ENCODE measurements at regions not wholly inside any gene's neighbourhood (a gene's known extent, or its start where the extent isn't known, plus 50 kb on each side); places are given as distances from the start of the nearest gene placed in this dataset.

- dilution Hi-C loops (cut with MboI; ENCODE audit: extremely low pct_ligation_motif_present, low sequenced_read_pairs), result no loop called here
- H3K9me3 ChIP-seq (ENCODE audit: control insufficient read depth, low read depth, low read length), result no peaks in the 10 kb centered on the region
- no peak for DNase-seq (ENCODE audit: low read depth, low spot score)
- FAIRE-seq, result no peak
- H3K9ac ChIP-seq (ENCODE audit: control insufficient read depth, extremely low read depth, insufficient read depth, low read length), result no peak overlapping the region
- TF ChIP-seq EZH2 (IDR thresholded peaks at IDR 0.05; ENCODE audit: low read length) (no peak), CTCF (optimal IDR thresholded peaks at IDR 0.05 in 1 of 3, IDR thresholded peaks at IDR 0.05 in 1 of 3, conservative IDR thresholded peaks at IDR 0.05 in 1 of 3; ENCODE audit: extremely low read depth in 1 of 3, insufficient read depth in 2 of 3, low read length in 3 of 3) (no peak)
- no peaks in the 10 kb centered on the region for H3K36me3 ChIP-seq (ENCODE audit: control insufficient read depth in 2 of 2, extremely low read depth in 1 of 2, insufficient read depth in 2 of 2, low read length in 2 of 2)
- H3K79me2 ChIP-seq (ENCODE audit: control insufficient read depth, insufficient read depth, low read length), result no peaks in the 10 kb centered on the region
- no peaks in the 10 kb centered on the region for H3K4me1 ChIP-seq (ENCODE audit: control insufficient read depth, extremely low read depth, insufficient read depth, low read length)
- H3K27me3 ChIP-seq (ENCODE audit: control insufficient read depth, extremely low read depth, insufficient read depth, low read length), result no peaks in the 10 kb centered on the region
- no peak overlapping the region for H3K4me3 ChIP-seq (ENCODE audit: control insufficient read depth in 2 of 3, extremely low read depth in 1 of 3, insufficient read depth in 2 of 3, low read depth in 1 of 3, low read length in 3 of 3)
- H3K27ac ChIP-seq (ENCODE audit: control insufficient read depth, insufficient read depth, low read length), result no peak overlapping the region
- no peaks in the 10 kb centered on the region for H3K9me1 ChIP-seq (ENCODE audit: control insufficient read depth, extremely low read depth, insufficient read depth, low read length)
- no peak overlapping the region for H2AFZ ChIP-seq (ENCODE audit: control insufficient read depth, low read length)
- no peak overlapping the region for H3K4me2 ChIP-seq (ENCODE audit: control insufficient read depth, extremely low read depth, insufficient read depth, low read depth, low read length)
- H4K20me1 ChIP-seq (ENCODE audit: control insufficient read depth, extremely low read depth, insufficient read depth, low read length), result no peaks in the 10 kb centered on the region
These were observed 123.0 kb upstream of the AKIRIN2 start for GRCh38 chr6:87824958-87825491.

GRCh38 chr6:87822011-87822410 is 120.0 kb upstream of the AKIRIN2 start:
- dilution Hi-C loops (cut with MboI; ENCODE audit: extremely low pct_ligation_motif_present, low sequenced_read_pairs), result no loop called here
- Histone ChIP-seq H3K27ac (ENCODE audit: control insufficient read depth, insufficient read depth, low read length) (no peak overlapping the region), H3K4me1 (ENCODE audit: control insufficient read depth, extremely low read depth, insufficient read depth, low read length) (no peaks in the 10 kb centered on the region)

More at GRCh38 chr6:87822011-87822410, 120.0 kb upstream of the AKIRIN2 start:
- H3K4me2 ChIP-seq (ENCODE audit: control insufficient read depth, extremely low read depth, insufficient read depth, low read depth, low read length), result no peak overlapping the region
- H4K20me1 ChIP-seq (ENCODE audit: control insufficient read depth, extremely low read depth, insufficient read depth, low read length), result no peaks in the 10 kb centered on the region
- H3K36me3 ChIP-seq (ENCODE audit: control insufficient read depth in 2 of 2, extremely low read depth in 1 of 2, insufficient read depth in 2 of 2, low read length in 2 of 2), result no peaks in the 10 kb centered on the region
- H2AFZ ChIP-seq (ENCODE audit: control insufficient read depth, low read length), result no peak overlapping the region
- FAIRE-seq (no peak), DNase-seq (ENCODE audit: low read depth, low spot score) (no peak)
- no peaks in the 10 kb centered on the region for H3K9me3 ChIP-seq (ENCODE audit: control insufficient read depth, low read depth, low read length)
- H3K79me2 ChIP-seq (ENCODE audit: control insufficient read depth, insufficient read depth, low read length), result no peaks in the 10 kb centered on the region
- TF ChIP-seq CTCF (optimal IDR thresholded peaks at IDR 0.05 in 1 of 3, IDR thresholded peaks at IDR 0.05 in 1 of 3, conservative IDR thresholded peaks at IDR 0.05 in 1 of 3; ENCODE audit: extremely low read depth in 1 of 3, insufficient read depth in 2 of 3, low read length in 3 of 3), result no peak
- TF ChIP-seq EZH2 (IDR thresholded peaks at IDR 0.05; ENCODE audit: low read length), result no peak
- H3K27me3 ChIP-seq (ENCODE audit: control insufficient read depth, extremely low read depth, insufficient read depth, low read length), result no peaks in the 10 kb centered on the region
- H3K9me1 ChIP-seq (ENCODE audit: control insufficient read depth, extremely low read depth, insufficient read depth, low read length), result no peaks in the 10 kb centered on the region
- H3K4me3 ChIP-seq (ENCODE audit: control insufficient read depth in 2 of 3, extremely low read depth in 1 of 3, insufficient read depth in 2 of 3, low read depth in 1 of 3, low read length in 3 of 3), result no peak overlapping the region
- no peak overlapping the region for H3K9ac ChIP-seq (ENCODE audit: control insufficient read depth, extremely low read depth, insufficient read depth, low read length)
